ENCODE measurements at regions not wholly inside any gene's neighbourhood (a gene's known extent, or its start where the extent isn't known, plus 50 kb on each side); places are given as distances from the start of the nearest gene placed in this dataset.

DNA sequence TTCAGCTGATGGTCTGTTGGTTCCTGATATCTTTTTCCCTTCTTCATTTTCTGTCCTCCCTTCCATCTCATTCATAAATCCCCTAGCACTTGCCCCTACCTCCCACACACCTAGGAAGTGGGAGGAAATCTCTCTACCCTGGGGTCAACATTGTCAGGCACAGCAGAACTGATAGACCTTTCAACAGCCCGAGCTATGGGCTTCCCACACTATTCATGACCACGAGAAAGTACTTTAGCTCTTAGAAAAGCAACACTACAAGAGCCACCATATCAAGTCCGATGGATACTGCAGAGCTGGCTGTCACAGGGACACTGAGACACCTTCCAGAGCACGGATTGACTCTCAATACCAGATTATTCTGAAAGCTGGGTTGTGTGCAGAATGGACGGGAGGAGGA, 180.6 kb upstream of the NEBL start (continued):
- TF ChIP-seq ATF3 (IDR thresholded peaks at IDR 0.05; ENCODE audit: insufficient read depth, low read depth, low read length) (no peak), EP300 (IDR thresholded peaks at IDR 0.05; ENCODE audit: borderline replicate concordance in 1 of 2, low read depth in 2 of 2, low read length in 2 of 2) (no peak), CTBP2 (IDR thresholded peaks at IDR 0.05; ENCODE audit: borderline replicate concordance, insufficient read depth, insufficient read length, low read length) (no peak), TCF12 (IDR thresholded peaks at IDR 0.05; ENCODE audit: low read depth, low read length) (no peak), KDM4A (IDR thresholded peaks at IDR 0.05; ENCODE audit: low read depth, low read length, severe bottlenecking) (no peak), KDM5A (IDR thresholded peaks at IDR 0.05; ENCODE audit: low read length) (no peak)
